ENCODE measurements at regions not wholly inside any gene's neighbourhood (a gene's known extent, or its start where the extent isn't known, plus 50 kb on each side); places are given as distances from the start of the nearest gene placed in this dataset.
"Not testable (repeated sequence)": the region's sequence is repeated elsewhere in the genome, so short reads cannot be mapped to it uniquely, and the experiment has no call there.

- no peak for TF ChIP-seq CTCF (conservative IDR thresholded peaks at IDR 0.05; ENCODE audit: low read depth, low read length)
- no peak overlapping the region for H3K4me3 ChIP-seq (ENCODE audit: low read length)
- no peak for DNase-seq (ENCODE audit: low read depth)
Observed at GRCh38 chr17:63019138-63019873, 53.3 kb downstream of the TANC2 start.

- no peak overlapping the region for H3K4me3 ChIP-seq (ENCODE audit: low read length)
- TF ChIP-seq CTCF (conservative IDR thresholded peaks at IDR 0.05; ENCODE audit: low read depth, low read length): no peak
- no peak for DNase-seq (ENCODE audit: low read depth)
Observed at GRCh38 chr17:63022567-63022966, 56.5 kb downstream of the TANC2 start.

GRCh38 chr17:63023049-63023448 lies 57.0 kb downstream of the TANC2 start:
- DNase-seq (ENCODE audit: low read depth): no peak
- H3K4me3 ChIP-seq (ENCODE audit: low read length): no peak overlapping the region
- no peak for TF ChIP-seq CTCF (conservative IDR thresholded peaks at IDR 0.05; ENCODE audit: low read depth, low read length)

GRCh38 chr17:63024201-63024600 lies 58.2 kb downstream of the TANC2 start:
- TF ChIP-seq CTCF (conservative IDR thresholded peaks at IDR 0.05; ENCODE audit: low read depth, low read length): no peak
- no peak for DNase-seq (ENCODE audit: low read depth)
- no peak overlapping the region for H3K4me3 ChIP-seq (ENCODE audit: low read length)

GRCh38 chr17:63024716-63025115 lies 58.7 kb downstream of the TANC2 start:
- no peak overlapping the region for H3K4me3 ChIP-seq (ENCODE audit: low read length)
- no peak for DNase-seq (ENCODE audit: low read depth)
- TF ChIP-seq CTCF (conservative IDR thresholded peaks at IDR 0.05; ENCODE audit: low read depth, low read length): no peak

- DNase-seq (ENCODE audit: low read depth); H3K4me3 ChIP-seq (ENCODE audit: low read length): not testable (repeated sequence)
Observed at GRCh38 chr17:63025637-63026036, 59.6 kb downstream of the TANC2 start.

- TF ChIP-seq CTCF (conservative IDR thresholded peaks at IDR 0.05; ENCODE audit: low read depth, low read length): no peak
- no peak for DNase-seq (ENCODE audit: low read depth)
Observed at GRCh38 chr17:63029541-63029940, 63.5 kb downstream of the TANC2 start.

More at GRCh38 chr17:63029541-63029940, 63.5 kb downstream of the TANC2 start:
- H3K4me3 ChIP-seq (ENCODE audit: low read length): no peak overlapping the region
